ENCODE measurements at regions not wholly inside any gene's neighbourhood (a gene's known extent, or its start where the extent isn't known, plus 50 kb on each side); places are given as distances from the start of the nearest gene placed in this dataset.

GRCh38 chr3:150278843-150279381 lies 129.2 kb upstream of the TSC22D2 start:
- POLR2A ChIA-PET, result interaction anchor here (0.6 to 1.6 kb wide), 2 partner anchors 130 to 372 kb away, joined by 3 to 7 read pairs; no protein-coding TSS in a partner anchor
- Mint-ChIP-seq H3K4me3 (ENCODE audit: unreplicated experiment) (no peak overlapping the region), H3K27ac (ENCODE audit: unreplicated experiment) (peak overlapping the region; percentile 53), H3K4me1 (ENCODE audit: low read depth, unreplicated experiment) (no peaks in the 10 kb centered on the region), H3K36me3 (ENCODE audit: insufficient read depth, unreplicated experiment) (no peaks in the 10 kb centered on the region), H3K27me3 (ENCODE audit: insufficient read depth, unreplicated experiment) (no peaks in the 10 kb centered on the region), H3K9me3 (ENCODE audit: unreplicated experiment) (no peaks in the 10 kb centered on the region)
- peak; percentile 50 to 53 for DNase-seq
- Histone ChIP-seq H3K27me3 (replicated peaks; ENCODE audit: control insufficient read depth, insufficient read depth, low read length) (no peaks in the 10 kb centered on the region), H3K9me3 (no peaks in the 10 kb centered on the region; the same call in 1 of the 2 replicates), H3K4me1 (peaks cover 28% of the 10 kb centered on the region), H3K4me3 (ENCODE audit: low read depth, low read length) (no peak overlapping the region), H3K36me3 (ENCODE audit: control insufficient read depth, insufficient read depth, low read length) (no peaks in the 10 kb centered on the region)
- BruUV-seq (replicated peaks), result no TSS peak
- no peak for TF ChIP-seq CTCF (IDR thresholded peaks at IDR 0.05; ENCODE audit: insufficient read depth in 1 of 2, low read depth in 1 of 2, low read length in 1 of 2, severe bottlenecking in 1 of 2, unreplicated experiment in 1 of 2)
- intact Hi-C loops (cut with micrococcal nuclease; ENCODE audit: unreplicated experiment), result loop anchor here (5.0 kb wide), 1 partner anchor 37 kb away; no protein-coding TSS in a partner anchor
- CTCF ChIA-PET, result no interaction called here

GRCh38 chr3:150278195-150278594 lies 129.9 kb upstream of the TSC22D2 start:
- POLR2A ChIA-PET, result interaction anchor here (1.6 kb wide), 1 partner anchor 131 kb away, joined by 7 read pairs; no protein-coding TSS in a partner anchor
- CTCF ChIA-PET, result no interaction called here
- H3K36me3 ChIP-seq (ENCODE audit: control insufficient read depth, insufficient read depth, low read length), result no peaks in the 10 kb centered on the region
- BruUV-seq (replicated peaks), result no TSS peak
- no peaks in the 10 kb centered on the region; the same call in 1 of the 2 replicates for H3K9me3 ChIP-seq
- H3K9me3 Mint-ChIP-seq (ENCODE audit: unreplicated experiment), result no peaks in the 10 kb centered on the region
- no peak overlapping the region for H3K4me3 ChIP-seq (ENCODE audit: low read depth, low read length)
- no peaks in the 10 kb centered on the region for H3K27me3 ChIP-seq (replicated peaks; ENCODE audit: control insufficient read depth, insufficient read depth, low read length)
- intact Hi-C loops (cut with micrococcal nuclease; ENCODE audit: unreplicated experiment), result loop anchor here (5.0 kb wide), 1 partner anchor 36 kb away; no protein-coding TSS in a partner anchor
- no peak for TF ChIP-seq CTCF (IDR thresholded peaks at IDR 0.05; ENCODE audit: insufficient read depth in 1 of 2, low read depth in 1 of 2, low read length in 1 of 2, severe bottlenecking in 1 of 2, unreplicated experiment in 1 of 2)
- H3K4me3 Mint-ChIP-seq (ENCODE audit: unreplicated experiment), result no peak overlapping the region
- H3K4me1 ChIP-seq, result peaks cover 28% of the 10 kb centered on the region
- H3K4me1 Mint-ChIP-seq (ENCODE audit: low read depth, unreplicated experiment), result no peaks in the 10 kb centered on the region
- no peaks in the 10 kb centered on the region for H3K27me3 Mint-ChIP-seq (ENCODE audit: insufficient read depth, unreplicated experiment)
- H3K27ac Mint-ChIP-seq (ENCODE audit: unreplicated experiment), result no peak overlapping the region
- no peaks in the 10 kb centered on the region for H3K36me3 Mint-ChIP-seq (ENCODE audit: insufficient read depth, unreplicated experiment)
- no peak for DNase-seq

GRCh38 chr3:150277444-150277843 lies 130.7 kb upstream of the TSC22D2 start:
- POLR2A ChIA-PET, result no interaction called here
- Mint-ChIP-seq H3K4me1 (ENCODE audit: low read depth, unreplicated experiment) (no peaks in the 10 kb centered on the region), H3K9me3 (ENCODE audit: unreplicated experiment) (no peaks in the 10 kb centered on the region), H3K27ac (ENCODE audit: unreplicated experiment) (no peak overlapping the region), H3K36me3 (ENCODE audit: insufficient read depth, unreplicated experiment) (no peaks in the 10 kb centered on the region), H3K4me3 (ENCODE audit: unreplicated experiment) (no peak overlapping the region), H3K27me3 (ENCODE audit: insufficient read depth, unreplicated experiment) (no peaks in the 10 kb centered on the region)
- Histone ChIP-seq H3K36me3 (ENCODE audit: control insufficient read depth, insufficient read depth, low read length) (no peaks in the 10 kb centered on the region), H3K27me3 (replicated peaks; ENCODE audit: control insufficient read depth, insufficient read depth, low read length) (no peaks in the 10 kb centered on the region), H3K4me1 (peaks cover 30% of the 10 kb centered on the region), H3K4me3 (ENCODE audit: low read depth, low read length) (no peak overlapping the region), H3K9me3 (no peaks in the 10 kb centered on the region; the same call in 1 of the 2 replicates)
- BruUV-seq (replicated peaks), result no TSS peak
- CTCF ChIA-PET, result no interaction called here
- intact Hi-C loops (cut with micrococcal nuclease; ENCODE audit: unreplicated experiment), result loop anchor here (5.0 kb wide), 1 partner anchor 35 kb away; no protein-coding TSS in a partner anchor
- no peak for DNase-seq
- no peak for TF ChIP-seq CTCF (IDR thresholded peaks at IDR 0.05; ENCODE audit: insufficient read depth in 1 of 2, low read depth in 1 of 2, low read length in 1 of 2, severe bottlenecking in 1 of 2, unreplicated experiment in 1 of 2)
